SU-DHL-6 (cell line): ENCODE measurements at regions not wholly inside any gene's neighbourhood (a gene's known extent, or its start where the extent isn't known, plus 50 kb on each side); places are given as distances from the start of the nearest gene placed in this dataset.

Experiments used
- CTCF ChIP-seq: fragments of 200-600 bp; sonication (generic); IDR thresholded peaks from one replicate; pipeline ENCODE4 v1.5.1; 2017; ENCODE audit warnings: antibody characterized with exemption, mild to moderate bottlenecking, low read length, moderate library complexity; ENCODE audit not compliant: insufficient read depth, poor library complexity, severe bottlenecking
- EZH2phosphoT487 ChIP-seq: fragments of 200-600 bp; sonication (generic), shearing (Covaris generic); conservative IDR thresholded peaks from 2 replicates; pipeline ENCODE4 v1.6.1; 2018; ENCODE audit warnings: mild to moderate bottlenecking, antibody characterized with exemption, low read length, moderate library complexity, mixed read lengths

- TF ChIP-seq CTCF (no peak), EZH2phosphoT487 (no peak)
These were observed 306.7 kb downstream of the NFIB start for GRCh38 chr9:14007190-14007769.
